22Rv1 (cell line): ENCODE measurements at regions not wholly inside any gene's neighbourhood (a gene's known extent, or its start where the extent isn't known, plus 50 kb on each side); places are given as distances from the start of the nearest gene placed in this dataset.

ENCODE experiments used
- H3K27ac ChIP-seq: fragments of 450-650 bp; 2 replicates; pipeline ENCODE4 v1.5.1; 2017
- ZFX ChIP-seq: fragments of 450-650 bp; IDR thresholded peaks from 2 replicates; pipeline ENCODE4 v1.6.1; 2017; ENCODE audit warnings: antibody characterized with exemption, borderline replicate concordance
- TF ChIP-seq, protein P1 (sequence below): fragments of 450-650 bp; IDR thresholded peaks from 2 replicates; pipeline ENCODE4 v1.5.1; 2017; ENCODE audit warnings: mild to moderate bottlenecking

DNA sequence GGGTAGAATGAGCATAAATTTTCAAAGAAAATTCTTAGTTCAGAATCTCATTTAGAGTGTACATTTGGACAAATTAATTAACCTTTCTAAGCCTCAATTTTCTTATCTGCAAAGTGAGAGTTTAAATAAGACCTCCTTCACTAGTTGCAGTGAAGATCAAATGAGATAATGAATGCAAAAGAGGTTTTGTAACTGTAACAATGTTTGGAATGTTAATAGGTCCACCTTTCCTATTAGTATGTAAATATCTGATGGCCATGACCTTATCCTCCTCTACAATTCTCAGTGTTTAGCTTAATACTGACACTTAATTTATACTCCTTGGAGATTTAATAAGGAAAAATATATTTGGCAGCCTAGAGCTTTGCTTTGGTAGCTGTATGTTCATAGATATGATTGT is 138.8 kb downstream of the GABRG1 start:
- TF ChIP-seq ZFX: no peak
- TF ChIP-seq, protein P1, sequence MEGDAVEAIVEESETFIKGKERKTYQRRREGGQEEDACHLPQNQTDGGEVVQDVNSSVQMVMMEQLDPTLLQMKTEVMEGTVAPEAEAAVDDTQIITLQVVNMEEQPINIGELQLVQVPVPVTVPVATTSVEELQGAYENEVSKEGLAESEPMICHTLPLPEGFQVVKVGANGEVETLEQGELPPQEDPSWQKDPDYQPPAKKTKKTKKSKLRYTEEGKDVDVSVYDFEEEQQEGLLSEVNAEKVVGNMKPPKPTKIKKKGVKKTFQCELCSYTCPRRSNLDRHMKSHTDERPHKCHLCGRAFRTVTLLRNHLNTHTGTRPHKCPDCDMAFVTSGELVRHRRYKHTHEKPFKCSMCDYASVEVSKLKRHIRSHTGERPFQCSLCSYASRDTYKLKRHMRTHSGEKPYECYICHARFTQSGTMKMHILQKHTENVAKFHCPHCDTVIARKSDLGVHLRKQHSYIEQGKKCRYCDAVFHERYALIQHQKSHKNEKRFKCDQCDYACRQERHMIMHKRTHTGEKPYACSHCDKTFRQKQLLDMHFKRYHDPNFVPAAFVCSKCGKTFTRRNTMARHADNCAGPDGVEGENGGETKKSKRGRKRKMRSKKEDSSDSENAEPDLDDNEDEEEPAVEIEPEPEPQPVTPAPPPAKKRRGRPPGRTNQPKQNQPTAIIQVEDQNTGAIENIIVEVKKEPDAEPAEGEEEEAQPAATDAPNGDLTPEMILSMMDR: no peak
- no peak overlapping the region for H3K27ac ChIP-seq

DNA sequence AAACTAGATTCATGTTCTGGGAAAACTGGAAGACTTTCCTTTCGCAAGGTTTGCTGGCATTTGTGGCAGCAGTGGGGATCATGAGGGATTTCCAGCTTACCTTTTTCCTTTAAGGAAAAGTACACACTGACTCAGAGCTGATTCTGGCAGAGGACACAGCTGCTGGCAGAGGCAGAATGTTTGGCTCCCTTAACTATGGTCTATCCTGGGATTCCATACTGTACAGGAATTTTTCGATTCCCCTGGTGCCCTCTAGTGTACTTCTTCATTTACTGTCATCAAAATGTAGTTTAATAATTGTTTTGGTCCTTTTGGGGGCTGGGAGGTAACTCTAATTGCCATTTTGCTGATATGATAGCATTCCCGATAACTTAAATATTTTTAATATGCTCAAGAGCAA is 152.7 kb downstream of the GABRG1 start:
- TF ChIP-seq ZFX: no peak
- TF ChIP-seq, protein P1: peak; percentile 31
- H3K27ac ChIP-seq: no peak overlapping the region

DNA sequence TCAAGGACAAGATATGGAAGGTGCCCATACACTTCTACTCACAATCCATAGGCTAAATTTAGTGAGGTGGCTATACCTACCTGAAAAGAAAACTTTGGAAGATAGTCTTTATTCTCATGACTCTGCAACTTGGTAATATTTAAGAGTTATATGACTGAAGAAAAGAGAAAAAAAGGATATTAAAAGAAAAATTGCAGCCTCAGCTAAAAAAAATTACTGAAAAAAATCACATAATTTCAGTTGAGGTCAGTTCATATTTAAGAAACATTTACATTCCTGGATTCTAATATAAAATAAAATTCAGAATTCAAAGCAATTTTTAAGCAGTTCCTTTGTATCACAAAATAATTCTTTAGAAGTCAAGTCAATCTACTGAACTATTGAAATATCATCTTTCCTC is 166.5 kb downstream of the GABRG1 start:
- H3K27ac ChIP-seq: no peak overlapping the region
- TF ChIP-seq, protein P1: no peak
- TF ChIP-seq ZFX: no peak

DNA sequence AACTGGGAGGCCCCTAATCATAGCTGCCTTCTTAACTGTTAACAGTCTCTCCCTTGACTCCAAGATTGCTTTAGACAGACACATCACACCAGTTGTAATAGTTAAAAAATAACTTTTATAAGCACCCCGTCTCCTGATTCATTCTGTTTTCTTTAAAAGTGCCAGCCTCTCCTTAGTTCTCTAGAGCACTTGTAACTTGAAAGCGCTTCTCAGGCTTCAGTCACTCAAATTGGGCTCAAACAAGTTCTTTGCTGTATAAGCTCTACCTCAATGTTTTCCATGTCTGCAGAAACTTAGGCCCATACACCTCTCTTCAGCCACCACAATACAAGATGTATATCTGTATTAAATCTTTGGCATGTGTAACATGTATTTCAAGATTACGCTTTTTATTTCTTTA is 169.6 kb downstream of the GABRG1 start:
- H3K27ac ChIP-seq: no peak overlapping the region
- TF ChIP-seq, protein P1: no peak
- no peak for TF ChIP-seq ZFX

DNA sequence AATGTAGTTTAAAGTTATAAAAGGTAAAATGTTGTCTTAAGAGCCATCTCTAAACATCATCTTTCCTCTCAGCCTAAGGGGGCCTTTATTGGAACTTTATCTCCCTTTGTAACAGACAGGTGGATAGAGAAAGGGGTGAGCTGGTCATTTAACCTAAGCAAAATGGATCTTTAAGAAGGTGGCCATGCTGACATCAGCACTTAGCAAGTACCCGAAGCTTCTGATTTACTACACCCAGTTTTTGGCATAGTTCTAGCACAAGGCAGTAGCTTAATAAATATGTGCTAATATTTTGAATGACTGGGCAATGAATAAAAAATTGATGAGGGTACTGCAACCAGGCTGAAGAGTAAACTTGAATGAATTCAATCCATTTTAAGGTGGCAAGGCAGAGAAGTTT is 172.7 kb downstream of the GABRG1 start:
- TF ChIP-seq, protein P1: no peak
- no peak for TF ChIP-seq ZFX
- H3K27ac ChIP-seq: no peak overlapping the region

DNA sequence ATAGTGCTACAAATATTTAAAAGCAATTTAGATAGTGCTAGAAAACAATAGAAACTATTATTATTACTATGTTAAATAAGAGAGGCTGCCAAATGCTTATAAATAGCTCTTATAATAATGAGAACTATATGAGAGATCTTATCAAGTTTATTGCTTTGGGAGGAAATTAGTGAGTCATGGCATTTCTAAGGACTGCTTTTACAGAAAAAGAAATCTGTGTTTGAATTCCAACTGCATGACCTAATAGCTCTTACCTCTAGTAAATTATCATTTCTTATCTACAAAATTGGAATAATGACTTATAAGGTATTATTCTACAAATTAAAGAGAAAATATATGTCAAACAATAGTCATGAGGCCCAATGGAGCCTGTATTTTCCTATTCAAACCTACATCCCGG is 177.2 kb downstream of the GABRG1 start:
- peak overlapping the region; percentile 38 for H3K27ac ChIP-seq
- TF ChIP-seq, protein P1: no peak
- no peak for TF ChIP-seq ZFX

DNA sequence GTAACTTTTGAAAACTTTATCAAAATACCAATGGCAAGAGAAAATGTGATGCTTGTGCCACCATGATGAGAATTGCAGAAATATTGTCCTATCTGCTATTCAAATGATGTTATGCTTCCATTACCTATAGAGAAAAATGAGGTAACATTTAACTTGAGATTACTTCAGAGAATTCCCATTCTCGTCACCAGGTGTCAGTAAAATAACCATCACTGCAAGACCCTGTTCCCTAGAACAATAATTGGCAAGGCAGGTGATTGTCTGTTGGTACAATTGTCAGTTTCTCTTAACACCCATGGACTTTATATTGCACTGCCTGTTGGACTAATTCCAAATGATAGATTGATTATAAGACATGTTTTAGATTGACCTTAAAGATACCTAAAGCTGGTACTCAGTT is 179.9 kb downstream of the GABRG1 start:
- H3K27ac ChIP-seq: no peak overlapping the region
- TF ChIP-seq, protein P1: peak; percentile 45
- TF ChIP-seq ZFX: no peak
